Myocyte (in vitro differentiated cells): ENCODE measurements at regions not wholly inside any gene's neighbourhood (a gene's known extent, or its start where the extent isn't known, plus 50 kb on each side); places are given as distances from the start of the nearest gene placed in this dataset.

Source experiments
- DNase-seq: peaks from one replicate; pipeline ENCODE4 v3.0.0-alpha.2; 2012; ENCODE audit warnings: low read depth

DNA sequence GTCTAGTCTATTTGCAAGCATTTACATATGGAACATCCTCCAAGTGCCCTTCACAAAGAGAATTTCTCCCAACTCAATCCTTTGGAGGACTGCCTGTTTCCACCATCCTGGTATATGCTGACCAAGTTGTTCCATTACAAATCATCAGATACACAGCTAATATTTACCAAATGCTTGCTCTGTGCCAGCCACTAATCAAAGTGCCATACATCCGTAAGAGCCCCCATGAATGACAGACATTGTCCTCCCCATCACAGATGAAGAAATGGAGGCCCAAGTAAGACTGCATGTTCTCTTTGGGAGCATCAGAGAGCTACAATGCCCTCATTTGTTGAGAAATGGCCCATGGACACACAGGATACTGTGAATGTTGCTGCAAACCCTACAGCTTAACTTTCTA lies 130.0 kb upstream of the BACE2 start:
- no peak for DNase-seq

DNA sequence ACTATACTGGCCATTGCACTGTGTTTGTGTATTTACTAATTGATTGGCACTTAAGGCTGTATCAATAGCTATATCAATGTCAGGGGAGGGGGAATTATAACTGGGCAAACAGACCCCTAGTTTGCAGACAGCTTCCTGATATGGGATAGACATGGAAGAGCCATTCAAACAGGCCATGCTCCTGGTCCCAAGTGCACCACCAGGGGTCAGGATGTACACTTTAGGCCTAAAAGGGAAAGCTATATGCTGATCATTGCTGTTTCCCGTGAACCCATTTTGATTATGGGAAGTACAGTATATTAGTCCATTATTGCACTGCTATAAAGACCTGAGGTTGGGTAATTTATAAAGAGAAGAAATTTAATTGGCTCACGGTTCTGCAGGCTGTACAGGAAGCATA lies 124.9 kb upstream of the BACE2 start:
- DNase-seq = no peak

DNA sequence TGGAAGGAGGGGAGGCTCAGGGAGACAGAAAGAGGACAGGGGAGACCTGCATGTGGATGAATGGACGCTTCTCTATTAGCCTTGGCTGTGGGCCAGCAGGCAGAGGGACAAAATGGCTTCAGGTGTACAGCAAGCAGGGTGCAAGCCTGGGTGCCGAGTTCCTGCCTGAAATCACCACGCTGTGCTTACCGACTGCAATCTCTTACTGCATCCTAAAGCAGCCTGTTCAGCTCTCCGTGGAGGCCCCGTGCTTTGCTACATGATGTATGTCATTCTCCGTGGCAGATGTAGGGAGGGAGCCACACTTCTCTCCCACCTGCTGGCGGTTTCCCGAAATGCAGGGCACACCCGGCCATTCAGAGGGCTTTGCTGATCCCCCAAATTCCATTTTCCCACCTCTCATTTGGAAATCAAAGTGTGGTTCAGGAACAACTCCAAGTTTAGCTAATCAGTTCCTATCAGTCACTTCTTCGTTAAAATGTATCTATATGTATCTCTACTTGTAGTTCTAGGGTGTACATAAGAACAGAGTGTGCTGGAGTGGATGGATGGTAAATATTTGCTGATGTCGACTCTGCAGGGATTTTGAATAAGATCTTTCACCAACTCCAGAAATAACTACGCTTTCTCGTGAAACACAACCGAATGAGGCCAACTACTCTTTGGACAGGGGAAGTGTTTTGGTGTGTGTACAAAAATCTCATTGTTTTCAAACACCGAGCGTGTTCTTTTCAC lies 122.3 kb upstream of the BACE2 start:
- DNase-seq = no peak

DNA sequence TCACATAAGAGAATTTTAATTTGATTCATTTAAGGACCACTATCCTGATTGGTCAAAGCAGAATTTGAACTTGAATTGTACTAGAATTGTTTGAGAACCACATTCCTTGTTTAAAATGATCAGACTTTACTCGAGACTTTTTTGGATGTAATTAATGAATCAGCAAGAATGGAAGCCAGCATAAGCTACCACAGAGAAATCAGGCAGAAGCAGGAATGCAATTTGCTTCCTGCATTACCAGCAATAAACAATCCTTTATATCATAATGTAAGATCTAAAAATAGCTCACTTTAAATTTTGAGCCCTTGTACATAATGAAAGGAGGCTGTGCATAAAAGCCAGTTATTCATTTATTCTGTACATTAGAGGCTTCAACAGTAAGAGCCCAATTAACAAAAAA lies 119.8 kb upstream of the BACE2 start:
- no peak for DNase-seq

DNA sequence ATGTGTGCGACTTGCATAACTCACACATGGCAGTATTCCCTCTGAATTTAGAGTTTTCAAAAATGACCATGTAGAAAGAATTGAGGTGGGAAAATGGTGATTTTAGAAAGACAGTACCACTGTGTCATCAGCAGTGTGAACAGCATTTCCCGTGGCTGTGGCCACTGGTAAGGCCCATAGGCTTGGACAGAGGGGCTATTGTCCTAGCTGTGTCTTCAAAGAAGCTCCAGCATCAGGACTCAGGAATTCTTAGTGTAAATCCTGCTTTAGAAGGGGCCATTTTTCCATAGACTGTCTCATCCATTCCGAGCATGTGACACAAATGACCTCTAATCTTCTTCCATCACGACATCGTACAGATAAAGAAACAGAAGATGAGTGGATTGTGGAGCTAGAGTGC lies 119.3 kb upstream of the BACE2 start:
- DNase-seq = no peak

DNA sequence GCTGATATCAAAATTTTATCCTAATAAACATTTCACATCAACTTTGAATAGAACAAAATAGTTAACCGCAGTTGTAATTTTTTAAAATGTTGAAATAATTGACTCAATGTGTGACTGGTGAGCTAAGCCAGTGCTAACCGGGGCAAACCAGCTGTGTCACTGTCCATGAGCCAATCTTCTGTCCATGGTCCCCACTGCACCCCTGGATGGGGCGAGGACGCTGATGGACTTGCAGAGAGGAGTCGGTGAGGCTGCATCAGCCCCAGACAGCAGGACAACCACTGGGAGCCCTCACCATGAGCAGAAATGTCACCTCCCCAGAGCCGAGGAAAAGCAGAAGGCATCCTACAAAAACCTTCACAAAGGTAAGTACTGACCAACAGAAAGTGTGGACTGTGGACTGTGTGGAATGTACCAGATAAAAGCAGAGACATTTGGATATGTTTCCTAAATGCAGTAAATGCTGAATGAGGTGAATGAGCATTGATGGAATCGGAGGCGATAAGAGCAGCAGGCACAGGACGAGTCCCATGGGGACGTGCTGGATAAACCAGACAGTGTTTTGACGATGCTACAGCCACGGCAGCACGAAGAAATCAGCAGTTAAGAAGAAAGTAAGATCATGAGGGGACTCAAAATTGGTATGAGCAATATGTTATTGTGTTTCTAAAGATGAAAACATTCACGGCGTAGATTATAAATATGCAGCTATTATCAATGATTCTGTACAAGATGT lies 115.0 kb upstream of the BACE2 start:
- DNase-seq = no peak

DNA sequence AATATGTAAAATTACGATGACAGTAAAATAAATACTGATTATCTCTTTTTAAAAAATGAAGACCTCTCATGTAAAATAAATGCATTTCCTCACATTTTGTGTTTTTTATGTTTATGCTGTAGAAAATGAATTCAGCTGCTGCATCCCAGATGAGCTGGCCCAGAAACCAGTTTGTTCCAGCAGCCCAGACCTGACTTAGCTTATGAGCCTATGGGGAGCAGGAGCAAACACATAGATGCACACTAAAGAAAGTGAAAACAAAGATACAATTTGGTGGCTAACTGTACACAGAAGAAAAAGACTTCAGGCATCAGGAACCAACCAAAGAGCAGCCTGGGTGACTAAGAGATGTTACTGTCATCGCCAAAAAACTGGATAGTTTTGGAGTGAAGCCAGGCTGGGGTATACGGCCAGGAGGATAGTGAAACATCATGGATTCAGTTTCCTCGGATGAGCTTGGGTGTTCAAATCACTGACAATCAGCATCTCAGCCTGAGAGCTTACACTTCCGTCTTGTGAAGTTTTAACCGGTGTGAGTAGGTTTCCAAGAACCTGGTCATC lies 113.9 kb upstream of the BACE2 start:
- no peak for DNase-seq

DNA sequence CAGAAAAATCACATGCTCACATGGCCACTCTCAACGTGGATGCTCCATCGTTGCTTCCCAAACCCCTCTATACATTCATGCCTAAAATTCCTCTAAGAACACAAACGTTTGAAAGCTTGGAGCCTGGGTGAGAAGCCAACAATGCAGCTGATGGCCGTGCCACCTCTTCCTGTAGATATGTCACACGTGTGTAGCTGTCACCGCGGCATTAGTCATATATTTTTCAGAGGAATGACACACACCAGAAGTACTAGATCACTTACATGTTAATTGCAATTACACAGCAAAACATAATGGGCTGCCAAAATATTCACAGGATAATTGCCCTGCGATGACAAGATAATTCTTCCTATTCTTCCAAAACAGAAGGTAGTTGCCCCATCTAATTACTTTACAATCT lies 112.7 kb upstream of the BACE2 start:
- no peak for DNase-seq

DNA sequence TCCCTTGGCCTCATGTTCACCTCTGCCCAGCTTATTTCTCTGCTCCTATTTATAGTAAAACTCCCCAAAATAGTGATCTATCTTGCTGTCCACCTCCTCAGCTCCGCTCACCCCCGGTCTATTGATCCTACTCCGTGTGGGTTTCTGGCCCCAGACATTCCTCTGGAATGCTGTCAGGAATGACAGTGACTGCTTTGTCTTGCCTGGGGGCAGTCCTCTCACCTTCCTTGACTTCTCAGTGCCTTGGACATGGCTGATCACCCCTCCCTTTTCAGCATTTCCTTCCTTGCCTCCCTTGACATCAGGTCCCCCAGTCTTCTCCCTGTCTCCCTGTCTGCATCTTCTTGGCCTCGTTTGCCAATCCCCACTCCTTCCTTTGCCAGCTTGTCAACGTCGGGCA lies 108.1 kb upstream of the BACE2 start:
- no peak for DNase-seq

DNA sequence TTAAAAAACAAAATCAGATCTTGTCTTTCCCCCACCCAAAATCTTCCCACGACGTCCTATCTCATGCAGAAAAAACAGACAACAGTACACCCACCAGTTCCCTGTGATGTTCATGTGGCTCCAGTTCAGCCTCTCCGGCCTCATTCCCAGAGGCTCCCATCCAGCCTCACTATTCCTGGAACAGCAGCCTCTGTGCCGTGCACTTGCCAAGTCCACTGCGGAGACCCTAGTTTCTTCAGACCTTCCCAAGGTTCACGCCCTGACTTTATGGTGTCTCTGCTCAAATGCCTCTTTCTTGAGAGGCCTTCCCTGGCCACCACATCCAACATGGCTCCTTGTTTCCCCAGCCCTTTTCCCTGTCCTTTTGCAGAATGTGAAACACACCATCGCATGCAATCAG lies 106.3 kb upstream of the BACE2 start:
- no peak for DNase-seq

DNA sequence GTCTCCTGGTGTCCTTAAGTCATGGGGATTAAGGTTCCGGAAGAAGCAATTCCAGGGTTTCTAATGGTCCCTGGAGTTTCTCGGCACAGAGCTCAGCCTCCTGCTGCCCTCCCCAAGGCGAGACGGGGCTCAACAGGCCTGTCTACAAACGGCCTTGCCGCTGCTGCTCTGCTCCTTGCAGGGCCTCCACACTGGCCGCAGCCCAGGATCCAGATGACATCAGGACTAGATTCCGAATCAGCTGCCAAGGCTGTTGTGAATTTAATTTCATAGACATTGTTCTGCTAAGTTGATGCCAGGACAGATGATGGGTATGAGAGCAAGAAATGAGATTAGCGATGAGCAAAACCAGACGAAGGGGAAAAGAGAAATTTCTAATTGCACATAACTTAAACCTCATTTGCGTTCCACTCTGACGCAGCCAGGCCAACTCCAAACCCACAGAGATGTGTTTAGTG lies 103.6 kb upstream of the BACE2 start:
- DNase-seq = no peak

DNA sequence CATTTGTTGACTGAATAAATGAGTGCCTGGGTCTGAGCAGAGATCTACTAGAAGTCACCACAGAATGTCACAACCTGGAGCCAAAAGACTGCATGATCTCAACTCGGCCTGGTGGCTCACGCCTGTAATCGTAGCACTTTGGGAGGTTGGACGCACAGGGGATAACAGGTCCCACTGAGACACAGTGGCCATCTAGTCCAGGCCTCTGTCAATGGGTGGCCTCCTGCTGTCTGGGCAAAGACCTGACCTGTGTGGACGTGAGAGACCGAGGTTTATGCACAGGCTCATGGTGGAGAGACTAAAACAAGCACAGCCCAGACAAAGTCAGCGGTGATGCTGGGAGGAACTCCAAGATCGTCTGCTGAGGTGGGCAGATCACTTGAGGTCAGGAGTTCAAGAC lies 103.0 kb upstream of the BACE2 start:
- no peak for DNase-seq

DNA sequence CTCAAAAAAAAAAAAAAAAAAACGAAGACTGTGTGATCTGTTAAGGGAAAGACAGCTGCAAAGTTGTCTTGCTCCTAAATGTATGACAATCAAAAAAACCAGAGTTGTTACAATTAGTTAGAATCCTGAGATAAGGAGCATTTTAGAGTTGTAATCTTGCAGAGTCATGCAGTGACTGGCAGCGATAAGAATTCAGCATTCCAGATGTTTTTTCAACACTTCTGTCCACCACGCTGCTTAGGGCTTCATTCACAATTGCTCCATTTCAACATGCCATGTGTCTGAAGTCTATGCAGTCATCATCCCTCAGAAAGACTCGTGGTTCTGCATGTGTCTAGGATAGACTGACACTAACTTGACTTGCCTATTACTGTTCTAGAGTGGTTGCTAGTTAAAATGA lies 102.4 kb upstream of the BACE2 start:
- DNase-seq = no peak

DNA sequence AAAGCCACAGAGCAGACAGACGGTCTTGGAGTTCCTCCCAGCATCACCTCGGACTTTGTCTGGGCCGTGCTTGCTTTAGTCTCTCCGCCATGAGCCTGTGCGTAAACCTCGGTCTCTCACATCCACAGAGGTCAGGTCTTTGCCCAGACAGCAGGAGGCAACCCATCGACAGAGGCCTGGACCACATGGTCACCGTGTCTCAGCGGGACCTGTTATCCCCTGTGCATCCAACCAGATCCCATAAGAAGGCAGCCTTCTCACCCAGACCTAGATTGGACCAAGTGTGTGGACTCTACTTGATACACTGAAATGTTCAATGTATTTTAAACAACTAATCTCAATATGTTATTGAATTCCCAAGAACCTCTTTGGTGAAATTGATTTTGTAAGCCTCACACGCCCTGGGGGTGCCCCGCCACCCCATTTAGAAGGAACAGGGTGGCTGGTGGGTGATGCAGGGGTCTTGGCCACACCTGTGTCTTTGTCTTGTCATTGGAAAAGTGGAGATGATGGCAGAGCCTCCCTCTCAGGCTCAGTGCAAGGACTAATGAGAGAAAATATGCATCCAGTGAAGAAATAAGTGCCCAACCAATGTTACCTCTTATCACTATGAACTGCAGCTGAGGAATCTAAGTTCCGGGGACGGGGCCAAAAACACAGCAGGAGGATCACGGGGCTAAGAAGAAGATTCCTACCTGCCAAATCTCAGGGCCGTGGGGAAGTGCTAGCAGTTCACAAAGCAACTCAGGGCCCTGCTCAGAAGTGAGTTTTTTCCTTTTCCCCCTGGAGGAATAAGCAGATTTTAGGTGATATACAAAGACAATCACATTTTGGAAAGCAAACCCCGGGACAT lies 101.6 kb upstream of the BACE2 start:
- no peak for DNase-seq

DNA sequence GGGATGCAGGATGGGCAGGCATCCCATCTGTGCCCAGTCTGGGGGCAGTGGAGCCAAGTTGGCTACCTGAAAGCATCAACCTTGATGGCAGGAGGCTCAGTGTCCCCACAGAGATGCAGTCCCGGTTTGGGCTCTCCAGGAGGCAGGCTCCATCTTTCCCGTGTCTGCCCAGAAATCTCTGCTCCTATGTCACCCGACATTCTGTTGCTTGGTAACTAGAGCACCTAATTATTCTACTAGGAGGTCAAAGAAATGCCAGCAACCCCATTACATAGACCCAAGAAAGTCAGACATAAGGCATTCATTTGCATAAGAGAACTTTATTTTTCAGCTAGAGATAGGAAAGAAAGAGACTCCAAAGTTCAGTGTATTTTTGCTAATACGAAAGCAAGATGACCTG lies 100.3 kb upstream of the BACE2 start:
- no peak for DNase-seq

DNA sequence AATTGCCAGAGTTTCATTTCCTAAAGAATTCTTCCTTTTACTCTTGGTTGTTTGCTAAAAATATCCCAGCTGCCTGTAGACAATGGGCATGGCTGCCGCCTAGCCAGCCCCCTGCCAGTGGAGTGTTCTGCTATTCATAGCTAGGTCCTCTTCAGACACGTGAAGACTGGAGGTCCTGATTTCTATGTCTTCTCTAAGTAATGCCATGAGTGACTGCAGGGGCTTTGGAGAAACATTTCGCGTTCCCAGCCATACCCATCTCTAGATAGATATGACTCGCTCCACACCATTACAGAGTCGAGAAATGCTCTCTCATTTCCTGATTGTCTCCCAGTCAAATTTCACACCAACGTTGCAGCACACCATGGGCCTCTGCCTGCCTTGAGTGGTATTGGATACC lies 99.5 kb upstream of the BACE2 start:
- no peak for DNase-seq

DNA sequence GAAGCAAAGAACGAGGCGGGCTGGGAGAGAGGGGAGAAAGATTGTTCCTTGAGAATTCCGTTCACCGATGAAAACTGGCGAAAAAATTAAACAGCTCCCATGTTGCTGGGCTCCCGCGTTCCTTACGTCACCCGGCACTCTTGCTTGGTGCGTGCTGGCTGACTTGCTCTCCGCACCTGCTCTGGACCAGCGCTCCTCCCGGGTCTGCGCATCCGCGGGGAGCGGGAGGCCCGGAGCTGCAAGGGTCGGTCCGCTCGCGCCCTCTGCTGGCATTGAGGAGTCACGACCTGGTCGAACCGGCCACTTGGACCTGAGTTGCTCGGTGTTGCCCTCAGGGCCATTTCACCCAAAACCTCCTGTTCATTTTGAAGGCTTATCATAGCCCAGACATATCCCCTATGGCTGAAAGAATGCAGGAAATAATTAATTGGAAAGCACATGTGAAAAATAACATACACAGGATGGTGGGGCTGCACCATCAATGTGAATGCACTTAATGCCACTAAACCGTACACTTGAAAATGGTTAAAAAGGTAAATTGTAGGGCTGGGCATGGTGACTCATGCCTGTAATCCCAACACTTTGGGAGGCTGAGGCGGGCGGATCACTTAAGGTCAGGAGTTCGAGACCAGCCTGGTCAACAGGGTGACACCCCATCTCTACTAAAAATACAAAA lies 98.9 kb upstream of the BACE2 start:
- peak; percentile 62 for DNase-seq

DNA sequence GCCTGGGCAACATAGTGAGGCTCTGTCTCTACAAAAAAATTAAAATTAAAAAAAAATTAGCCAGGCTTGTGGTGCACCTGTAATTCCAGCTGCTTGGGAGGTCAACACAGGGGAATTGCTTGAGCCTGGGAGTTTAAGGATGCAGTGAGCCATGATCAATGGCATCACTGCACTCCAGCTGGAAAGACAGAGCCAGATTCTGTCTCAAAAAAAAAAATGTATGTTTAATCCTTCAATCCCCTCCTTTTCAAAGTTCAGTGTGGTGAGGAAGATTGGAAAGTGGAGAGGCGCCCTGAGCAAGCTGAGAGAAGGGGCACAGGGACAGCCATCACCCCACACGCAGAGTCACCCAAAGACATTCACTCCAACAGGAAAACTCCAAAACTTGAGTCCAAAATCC lies 97.7 kb upstream of the BACE2 start:
- no peak for DNase-seq

DNA sequence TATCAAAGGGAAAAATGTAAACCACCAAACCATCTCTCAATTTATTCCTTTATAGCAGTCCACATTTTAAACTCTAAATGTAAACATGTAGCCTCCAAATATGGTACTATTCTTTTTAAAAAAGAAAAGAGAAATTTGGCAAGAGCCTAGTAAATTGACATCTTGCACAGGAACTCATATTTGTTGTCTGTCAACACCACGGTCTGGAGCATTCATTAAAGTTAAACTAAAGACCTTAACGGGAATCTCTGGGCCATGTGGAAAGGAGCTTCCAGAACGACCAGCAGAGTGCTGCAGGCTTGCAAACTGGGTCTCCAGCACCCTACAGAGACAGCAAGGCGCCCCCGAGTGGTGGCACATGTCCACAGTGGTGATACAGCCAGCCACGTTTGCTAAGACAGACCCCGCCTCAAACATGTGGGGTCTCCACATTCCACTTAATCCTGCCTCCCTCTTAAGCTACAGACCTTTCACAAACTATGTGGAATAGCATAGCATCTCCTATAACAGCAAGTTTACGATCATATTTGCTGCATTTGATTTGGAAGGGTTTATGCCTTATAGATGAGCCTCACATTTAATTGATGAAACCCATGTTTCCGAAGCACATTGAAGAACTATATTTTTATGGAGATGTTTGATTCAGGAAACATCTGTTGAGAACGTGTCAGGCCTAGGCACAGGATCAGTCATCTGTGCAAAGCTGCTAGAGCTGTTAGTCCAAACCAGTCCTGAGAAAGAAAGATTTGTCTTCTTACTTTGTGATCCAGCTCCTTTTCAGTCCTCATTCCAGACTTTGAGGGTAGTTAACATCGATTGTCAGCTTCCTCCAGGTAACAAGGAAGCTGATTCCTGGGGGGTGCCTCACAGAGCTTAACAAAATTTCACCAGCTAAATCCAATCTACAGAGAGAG lies 96.4 kb upstream of the BACE2 start:
- DNase-seq = no peak

DNA sequence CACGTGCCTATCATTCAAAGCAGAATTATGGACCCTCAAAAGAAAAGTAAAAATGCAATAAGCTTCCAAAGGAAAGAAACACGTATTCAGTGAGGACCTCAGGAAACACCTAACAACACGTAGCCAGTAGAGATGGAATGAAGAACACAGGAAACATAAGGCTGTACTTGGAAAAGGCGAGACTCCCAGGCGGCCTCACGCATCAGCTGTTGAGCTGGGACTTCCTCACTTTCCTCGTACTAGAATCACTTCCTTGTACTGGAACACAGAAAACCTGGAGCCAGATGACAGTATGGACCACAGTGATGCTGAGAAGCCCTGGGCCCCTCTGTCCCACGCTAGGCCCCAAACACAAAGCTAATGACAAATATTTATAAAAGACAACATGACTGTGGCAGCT lies 94.4 kb upstream of the BACE2 start:
- DNase-seq = no peak
